Right lobe of liver (tissue), 6 donors: ENCODE measurements at regions not wholly inside any gene's neighbourhood (a gene's known extent, or its start where the extent isn't known, plus 50 kb on each side); places are given as distances from the start of the nearest gene placed in this dataset.

ENCODE experiments used
- ATAC-seq, 4 donors: fragments of 200-7000 bp; cut with Tn5 transposase; one replicate each; pipeline ENCODE4 v1.9.1; 2020; ENCODE audit warnings: mild to moderate bottlenecking in 4 of 4, moderate library complexity in 4 of 4
- DNase-seq, 3 donors: peaks; one replicate each; pipeline ENCODE4 v3.0.0-alpha.2; 2020
- H3K27ac ChIP-seq, 3 donors: fragments of 200-600 bp; one replicate each; pipeline ENCODE4 v1.8.0; 2022
- H3K27me3 ChIP-seq, 2 donors: fragments of 200-600 bp; one replicate each; pipeline ENCODE4 v1.8.0; 2022
- H3K36me3 ChIP-seq, 4 donors: fragments of 200-600 bp; sonication (generic) in 1 of 4; one replicate each; pipeline versions ENCODE4 v1.5.1 to v1.8.0; 2017 to 2022; ENCODE audit warnings: control low read depth in 1 of 4
- H3K4me1 ChIP-seq, 4 donors: fragments of 200-600 bp; sonication (generic) in 1 of 4; one replicate each; pipeline versions ENCODE4 v1.5.1 to v1.8.0; 2017 to 2022; ENCODE audit warnings: control low read depth in 1 of 4
- H3K4me3 ChIP-seq, 3 donors: fragments of 200-600 bp; one replicate each; pipeline ENCODE4 v1.8.0; 2022
- H3K9me3 ChIP-seq, 4 donors: fragments of 200-600 bp; sonication (generic) in 1 of 4; one replicate each; pipeline versions ENCODE4 v1.5.1 to v1.8.0; 2017 to 2022; ENCODE audit warnings: control low read depth in 1 of 4
- CTCF ChIP-seq, 4 donors: fragments of 200-600 bp in 3 of 4; fragments of 450-650 bp in 1 of 4; IDR thresholded peaks; one replicate each; pipeline versions ENCODE4 v1.5.1 to v1.8.0; 2016 to 2022; ENCODE audit warnings: antibody characterized with exemption in 4 of 4, mild to moderate bottlenecking in 2 of 4
- POLR2A ChIP-seq: fragments of 450-650 bp; IDR thresholded peaks from one replicate; pipeline ENCODE4 v1.6.1; 2017; ENCODE audit warnings: antibody characterized with exemption, mild to moderate bottlenecking
- WGBS: methylation state at CpG from one replicate; pipeline ENCODE4 v1.1.6; 2018; ENCODE audit warnings: low coverage, low lambda C conversion rate; ENCODE audit not compliant: insufficient coverage; ENCODE audit errors: missing lambda C conversion rate; 5-methylcytosine and 5-hydroxymethylcytosine counted together
- intact Hi-C, 2 donors: fragments of 100-400 bp; cut with DNase I; formaldehyde crosslinking; loops; one replicate each; pipeline versions ENCODE4 v1.11.2 to v1.14.1; 2022
- donor health status: DM: no; HTN: yes; CAD: no.
- donor health status: DM: no; HTN: no; CAD: no.
- donor health status: DM: no; HTN: no; CAD: no.
- donor health status: DM: no; HTN: yes; CAD: no.
- donor health status: DM: no; HTN: yes; CAD: no.

- Histone ChIP-seq H3K4me3 (no peak overlapping the region), H3K27me3 (no peaks in the 10 kb centered on the region), H3K36me3 (no peaks in the 10 kb centered on the region), H3K27ac (no peak overlapping the region), H3K9me3 (no peaks in the 10 kb centered on the region), H3K4me1 (no peaks in the 10 kb centered on the region)
- WGBS = 46% methylated on average over 4 of the region's 4 CpGs
- TF ChIP-seq CTCF (IDR thresholded peaks at IDR 0.05) = no peak
- TF ChIP-seq POLR2A = no peak
- intact Hi-C loops = no loop called here
- ATAC-seq (no peak), DNase-seq (no peak)
Measured at GRCh38 chr2:122639176-122639575, 883.7 kb downstream of the TSN start.

GRCh38 chr2:122639711-122640110 is 884.3 kb downstream of the TSN start:
- WGBS = 50% methylated on average over 2 of the region's 2 CpGs
- DNase-seq = no peak
- intact Hi-C loops = no loop called here
- Histone ChIP-seq H3K4me1 (no peaks in the 10 kb centered on the region), H3K4me3 (no peak overlapping the region), H3K36me3 (no peaks in the 10 kb centered on the region), H3K27ac (no peak overlapping the region), H3K27me3 (no peaks in the 10 kb centered on the region), H3K9me3 (no peaks in the 10 kb centered on the region)
- no peak for ATAC-seq
- TF ChIP-seq CTCF (IDR thresholded peaks at IDR 0.05) (no peak), POLR2A (no peak)

DNA sequence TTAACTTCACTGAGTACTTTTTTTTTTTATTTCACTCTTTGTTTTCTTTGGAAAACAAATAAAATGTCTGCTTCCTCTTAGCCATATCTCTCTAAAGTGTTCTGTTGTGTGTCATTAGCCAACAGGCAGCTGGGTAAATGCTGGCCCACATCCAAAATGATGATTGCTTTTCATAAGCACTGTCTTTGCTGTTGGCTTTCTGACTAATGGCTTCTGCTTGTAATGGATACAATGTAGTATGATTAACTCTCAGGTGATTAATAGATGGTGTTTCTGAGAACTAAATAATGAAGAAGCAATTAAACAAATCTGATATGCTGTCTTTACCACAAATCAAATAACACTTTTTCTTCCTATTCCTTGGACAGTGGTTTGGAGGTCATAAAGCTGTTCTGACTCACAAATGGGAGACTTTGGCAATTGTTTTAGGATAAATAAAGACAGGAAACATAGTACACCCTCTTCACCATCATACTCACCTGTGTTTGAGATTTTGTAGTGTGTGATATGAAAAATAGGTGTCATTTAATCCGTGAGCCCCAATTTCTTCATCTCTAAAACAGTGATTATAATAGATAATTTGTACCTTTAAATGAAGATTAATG is 888.4 kb downstream of the TSN start:
- Histone ChIP-seq H3K9me3 (no peaks in the 10 kb centered on the region), H3K27me3 (no peaks in the 10 kb centered on the region), H3K4me1 (no peaks in the 10 kb centered on the region), H3K4me3 (no peak overlapping the region), H3K27ac (no peak overlapping the region), H3K36me3 (no peaks in the 10 kb centered on the region)
- 53% methylated on average over 1 of the region's 1 CpG for WGBS
- intact Hi-C loops = no loop called here
- TF ChIP-seq CTCF (IDR thresholded peaks at IDR 0.05) = no peak
- TF ChIP-seq POLR2A = no peak
- ATAC-seq (peak in 3 of 4 donors; percentile 42 to 96 (median 91)), DNase-seq (peak in 1 of 3 donors; percentile 26)

DNA sequence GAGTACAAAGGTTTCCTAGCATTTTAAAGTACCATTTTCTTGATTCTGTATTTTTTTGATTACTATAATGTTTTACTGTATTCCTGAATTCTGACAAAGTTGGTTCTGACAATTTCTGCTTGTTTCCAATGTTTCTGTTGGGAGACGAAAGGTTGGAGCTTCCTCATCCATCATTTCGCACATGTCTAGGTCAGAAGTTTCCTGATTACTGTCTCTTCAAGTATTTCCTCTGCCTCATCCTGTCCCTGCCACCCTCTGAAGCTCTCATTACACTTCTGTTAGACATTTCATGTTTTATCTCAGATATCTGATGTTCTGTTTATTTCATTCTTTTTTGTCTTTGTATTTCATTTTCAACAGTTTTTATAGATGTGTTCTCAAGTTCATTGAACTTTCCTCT is 895.8 kb downstream of the TSN start:
- DNase-seq (no peak), ATAC-seq (no peak)
- Histone ChIP-seq H3K27ac (peak overlapping the region in 2 of 3 donors; percentile 75 to 79), H3K4me3 (no peak overlapping the region), H3K4me1 (peaks cover 0 to 28% (median 9%) of the 10 kb centered on the region in 4 donors), H3K36me3 (no peaks in the 10 kb centered on the region), H3K27me3 (no peaks in the 10 kb centered on the region), H3K9me3 (no peaks in the 10 kb centered on the region)
- WGBS = 67% methylated on average over 2 of the region's 2 CpGs
- TF ChIP-seq POLR2A (no peak), CTCF (IDR thresholded peaks at IDR 0.05) (no peak)
- intact Hi-C loops = no loop called here
